ENCODE measurements at regions not wholly inside any gene's neighbourhood (a gene's known extent, or its start where the extent isn't known, plus 50 kb on each side); places are given as distances from the start of the nearest gene placed in this dataset.

DNA sequence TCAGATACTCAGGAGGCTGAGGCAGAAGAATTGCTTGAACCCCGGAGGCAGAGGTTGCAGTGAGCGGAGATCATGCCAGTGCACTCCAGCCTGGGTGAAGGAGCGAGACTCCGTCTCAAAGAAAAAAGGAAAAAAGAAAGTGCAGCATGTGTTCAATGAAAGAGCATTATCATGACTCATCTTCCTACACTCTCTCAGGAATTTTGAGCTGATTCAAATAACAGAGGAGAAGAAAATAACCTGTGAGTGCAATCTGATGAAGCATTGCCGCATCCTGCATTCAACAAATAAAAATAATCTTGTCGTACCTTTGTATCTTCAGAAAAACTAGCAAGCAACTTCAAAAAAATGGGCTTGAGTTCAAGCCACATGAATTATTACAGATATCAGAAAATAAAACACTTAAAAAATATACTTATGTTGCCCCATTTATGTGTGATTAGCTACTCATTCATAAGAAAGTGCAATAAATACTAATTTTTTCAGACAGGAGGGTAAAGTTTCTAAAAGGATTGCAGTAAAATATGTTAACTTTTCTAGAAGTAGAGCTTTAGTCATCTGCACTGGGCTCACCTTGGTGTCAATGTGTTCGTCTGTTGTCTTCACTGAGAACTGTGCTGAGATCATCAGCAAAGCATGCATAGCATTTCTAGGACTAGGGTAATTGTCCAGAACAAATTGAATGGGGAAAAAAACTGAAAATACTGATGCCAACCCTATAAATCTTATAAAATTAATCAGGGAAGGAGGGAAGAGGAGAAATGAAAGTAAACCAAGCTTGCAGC is 90.4 kb upstream of the VCX3B start:
- no peak for DNase-seq (ENCODE audit: low read depth)
- TF ChIP-seq CTCF (IDR thresholded peaks at IDR 0.05; ENCODE audit: control insufficient read depth, extremely low read depth, insufficient read depth): no peak
- H3K4me3 ChIP-seq (ENCODE audit: low read depth, low read length): no peak overlapping the region

- TF ChIP-seq CTCF (IDR thresholded peaks at IDR 0.05; ENCODE audit: control insufficient read depth, extremely low read depth, insufficient read depth): no peak
- DNase-seq (ENCODE audit: low read depth): no peak
- H3K4me3 ChIP-seq (ENCODE audit: low read depth, low read length): no peak overlapping the region
These were observed 87.6 kb upstream of the VCX3B start for GRCh38 chrX:8377041-8377440.

GRCh38 chrX:8390771-8391170 is 73.9 kb upstream of the VCX3B start:
- no peak overlapping the region for H3K4me3 ChIP-seq (ENCODE audit: low read depth, low read length)
- TF ChIP-seq CTCF (IDR thresholded peaks at IDR 0.05; ENCODE audit: control insufficient read depth, extremely low read depth, insufficient read depth): no peak
- no peak for DNase-seq (ENCODE audit: low read depth)

GRCh38 chrX:8403988-8404387 is 60.6 kb upstream of the VCX3B start:
- TF ChIP-seq CTCF (IDR thresholded peaks at IDR 0.05; ENCODE audit: control insufficient read depth, extremely low read depth, insufficient read depth): no peak

GRCh38 chrX:8404471-8404870 is 60.2 kb upstream of the VCX3B start:
- H3K4me3 ChIP-seq (ENCODE audit: low read depth, low read length): no peak overlapping the region
- no peak for DNase-seq (ENCODE audit: low read depth)
- no peak for TF ChIP-seq CTCF (IDR thresholded peaks at IDR 0.05; ENCODE audit: control insufficient read depth, extremely low read depth, insufficient read depth)

More at GRCh38 chrX:8403988-8404387, 60.6 kb upstream of the VCX3B start:
- no peak overlapping the region for H3K4me3 ChIP-seq (ENCODE audit: low read depth, low read length)
- DNase-seq (ENCODE audit: low read depth): no peak

DNA sequence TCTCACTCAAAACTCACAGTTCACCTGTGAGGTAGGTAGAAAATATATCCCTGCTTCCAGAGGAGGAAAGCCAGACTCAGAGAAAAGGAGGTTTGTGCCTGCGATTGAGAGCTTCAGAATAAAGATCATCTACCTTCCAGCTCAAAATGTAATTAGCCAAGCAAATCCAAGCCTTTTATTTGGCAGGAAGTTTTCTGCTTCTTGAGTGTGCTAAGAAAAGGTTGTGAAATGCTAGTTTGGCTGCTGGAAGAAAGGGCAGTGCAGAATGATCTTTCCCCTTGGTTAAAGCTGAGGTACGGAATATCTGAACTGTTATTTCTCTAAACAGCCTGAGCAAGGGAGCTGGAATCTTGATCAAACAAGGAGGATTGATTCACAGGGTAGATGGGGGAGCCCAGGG is 59.7 kb upstream of the VCX3B start:
- no peak for DNase-seq (ENCODE audit: low read depth)
- TF ChIP-seq CTCF (IDR thresholded peaks at IDR 0.05; ENCODE audit: control insufficient read depth, extremely low read depth, insufficient read depth): no peak
- no peak overlapping the region for H3K4me3 ChIP-seq (ENCODE audit: low read depth, low read length)

- no peak for TF ChIP-seq CTCF (IDR thresholded peaks at IDR 0.05; ENCODE audit: control insufficient read depth, extremely low read depth, insufficient read depth)
- DNase-seq (ENCODE audit: low read depth): no peak
- H3K4me3 ChIP-seq (ENCODE audit: low read depth, low read length): no peak overlapping the region
These were observed 59.0 kb upstream of the VCX3B start for GRCh38 chrX:8405631-8406030.

All from LNCaP clone FGC (cell line).